ENCODE measurements at regions not wholly inside any gene's neighbourhood (a gene's known extent, or its start where the extent isn't known, plus 50 kb on each side); places are given as distances from the start of the nearest gene placed in this dataset.
"Not testable (repeated sequence)": the region's sequence is repeated elsewhere in the genome, so short reads cannot be mapped to it uniquely, and the experiment has no call there.

DNA sequence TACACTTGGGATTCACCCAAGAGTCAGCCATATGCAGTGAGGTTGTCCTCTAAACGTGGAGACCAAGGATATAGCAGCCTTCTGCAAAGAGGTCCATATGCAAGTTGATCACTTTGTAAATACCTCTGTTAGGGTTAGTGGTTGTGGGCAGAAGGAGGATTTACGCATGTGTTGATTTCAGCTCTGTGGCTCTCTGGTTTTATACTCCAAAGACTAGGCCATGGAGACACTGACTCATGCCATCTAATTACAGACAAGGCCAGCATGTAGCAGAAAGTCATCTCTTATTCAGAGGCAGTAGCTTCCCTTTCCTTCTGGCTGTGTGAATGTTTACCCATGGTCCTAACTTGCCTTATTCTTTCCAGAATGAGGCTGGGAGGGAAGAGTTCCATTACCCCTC is 140.9 kb upstream of the GOLGA6L4 start:
- H3K36me3 ChIP-seq (ENCODE audit: control insufficient read depth, insufficient read depth, low read length); H3K4me1 ChIP-seq (ENCODE audit: control insufficient read depth, insufficient read depth, low read length); H3K27me3 ChIP-seq (ENCODE audit: control insufficient read depth, insufficient read depth, low read length); H3K4me3 ChIP-seq (ENCODE audit: low read depth, low read length); H3K9ac ChIP-seq (ENCODE audit: low read depth, low read length); H3K9me3 ChIP-seq (ENCODE audit: control insufficient read depth, insufficient read depth, low read length): not testable (repeated sequence)

- not testable (repeated sequence) for H3K9me3 ChIP-seq (ENCODE audit: control insufficient read depth, insufficient read depth, low read length); H3K27me3 ChIP-seq (ENCODE audit: control insufficient read depth, insufficient read depth, low read length); H3K4me3 ChIP-seq (ENCODE audit: low read depth, low read length); H3K4me1 ChIP-seq (ENCODE audit: control insufficient read depth, insufficient read depth, low read length); H3K36me3 ChIP-seq (ENCODE audit: control insufficient read depth, insufficient read depth, low read length); H3K9ac ChIP-seq (ENCODE audit: low read depth, low read length)
Observed at GRCh38 chr15:84097053-84097452, 138.5 kb upstream of the GOLGA6L4 start.

DNA sequence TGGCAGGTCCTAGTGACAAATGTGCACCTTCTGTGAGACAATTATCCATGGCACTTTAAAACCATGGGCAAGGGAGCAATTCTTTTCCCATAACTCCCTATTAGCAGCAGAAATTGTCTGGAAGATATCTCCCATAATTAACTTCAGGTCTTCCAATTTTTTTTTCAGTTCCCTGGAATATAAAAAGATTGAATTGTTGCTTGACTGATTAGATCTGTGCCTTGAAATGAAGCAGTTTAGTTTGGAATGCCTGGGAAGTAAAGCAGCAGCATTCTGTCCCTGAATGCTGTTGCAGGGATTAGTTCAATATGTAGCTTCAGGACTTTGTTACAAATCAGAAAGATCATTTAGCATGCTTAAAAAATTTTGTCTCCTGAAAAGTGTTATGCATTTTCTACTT is 137.0 kb upstream of the GOLGA6L4 start:
- no peaks in the 10 kb centered on the region for H3K36me3 ChIP-seq (ENCODE audit: control insufficient read depth, insufficient read depth, low read length)
- H3K4me3 ChIP-seq (ENCODE audit: low read depth, low read length): no peak overlapping the region
- H3K4me1 ChIP-seq (ENCODE audit: control insufficient read depth, insufficient read depth, low read length): no peaks in the 10 kb centered on the region
- no peak overlapping the region for H3K9ac ChIP-seq (ENCODE audit: low read depth, low read length)
- no peaks in the 10 kb centered on the region for H3K27me3 ChIP-seq (ENCODE audit: control insufficient read depth, insufficient read depth, low read length)
- no peaks in the 10 kb centered on the region for H3K9me3 ChIP-seq (ENCODE audit: control insufficient read depth, insufficient read depth, low read length)

DNA sequence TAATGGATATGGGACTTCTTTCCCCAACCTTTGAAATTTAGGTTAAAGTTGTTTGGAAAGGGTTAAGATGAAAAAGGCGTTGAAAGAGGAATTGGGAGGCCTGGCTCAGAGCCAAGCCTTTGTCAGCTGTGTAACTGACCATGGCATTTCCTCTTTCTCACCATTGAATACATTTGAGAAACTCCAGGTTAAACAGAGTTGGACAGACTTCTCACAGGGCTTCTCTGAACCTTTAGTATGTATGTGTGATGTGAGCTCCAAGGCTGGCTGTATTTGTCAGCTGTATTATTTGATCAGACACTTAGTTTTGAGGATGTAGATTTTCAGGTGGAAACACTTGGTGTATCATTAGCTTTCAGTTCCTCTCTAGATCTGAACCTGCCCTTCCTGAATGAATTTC is 136.4 kb upstream of the GOLGA6L4 start:
- Histone ChIP-seq H3K9ac (ENCODE audit: low read depth, low read length) (no peak overlapping the region), H3K4me1 (ENCODE audit: control insufficient read depth, insufficient read depth, low read length) (no peaks in the 10 kb centered on the region), H3K9me3 (ENCODE audit: control insufficient read depth, insufficient read depth, low read length) (no peaks in the 10 kb centered on the region), H3K27me3 (ENCODE audit: control insufficient read depth, insufficient read depth, low read length) (no peaks in the 10 kb centered on the region), H3K4me3 (ENCODE audit: low read depth, low read length) (no peak overlapping the region), H3K36me3 (ENCODE audit: control insufficient read depth, insufficient read depth, low read length) (no peaks in the 10 kb centered on the region)

DNA sequence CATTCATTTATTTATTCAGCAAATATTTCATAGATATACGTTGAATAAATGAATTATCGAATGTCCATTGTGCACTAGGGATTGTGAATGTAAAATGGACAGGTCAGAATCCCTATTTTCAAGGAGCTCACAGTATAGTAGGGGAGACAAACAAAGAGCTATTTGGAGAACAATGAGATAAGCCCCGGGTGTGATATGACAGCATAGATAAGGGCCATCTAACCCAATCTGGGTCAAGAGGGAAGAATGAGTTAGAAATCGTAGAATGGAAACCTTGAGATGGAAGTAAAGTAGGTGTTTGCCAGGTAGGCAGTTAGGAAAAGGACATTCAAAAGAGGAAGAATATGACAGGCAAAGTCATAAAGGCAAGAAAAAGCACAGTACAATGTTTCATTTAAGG is 132.2 kb upstream of the GOLGA6L4 start:
- H3K27me3 ChIP-seq (ENCODE audit: control insufficient read depth, insufficient read depth, low read length): no peaks in the 10 kb centered on the region
- no peaks in the 10 kb centered on the region for H3K4me1 ChIP-seq (ENCODE audit: control insufficient read depth, insufficient read depth, low read length)
- no peaks in the 10 kb centered on the region for H3K9me3 ChIP-seq (ENCODE audit: control insufficient read depth, insufficient read depth, low read length)
- no peak overlapping the region for H3K4me3 ChIP-seq (ENCODE audit: low read depth, low read length)
- no peaks in the 10 kb centered on the region for H3K36me3 ChIP-seq (ENCODE audit: control insufficient read depth, insufficient read depth, low read length)
- no peak overlapping the region for H3K9ac ChIP-seq (ENCODE audit: low read depth, low read length)

- Histone ChIP-seq H3K27me3 (ENCODE audit: control insufficient read depth, insufficient read depth, low read length) (no peaks in the 10 kb centered on the region), H3K4me3 (ENCODE audit: low read depth, low read length) (no peak overlapping the region), H3K9me3 (ENCODE audit: control insufficient read depth, insufficient read depth, low read length) (no peaks in the 10 kb centered on the region), H3K36me3 (ENCODE audit: control insufficient read depth, insufficient read depth, low read length) (no peaks in the 10 kb centered on the region), H3K4me1 (ENCODE audit: control insufficient read depth, insufficient read depth, low read length) (no peaks in the 10 kb centered on the region), H3K9ac (ENCODE audit: low read depth, low read length) (no peak overlapping the region)
Observed at GRCh38 chr15:84104853-84105252, 130.7 kb upstream of the GOLGA6L4 start.

DNA sequence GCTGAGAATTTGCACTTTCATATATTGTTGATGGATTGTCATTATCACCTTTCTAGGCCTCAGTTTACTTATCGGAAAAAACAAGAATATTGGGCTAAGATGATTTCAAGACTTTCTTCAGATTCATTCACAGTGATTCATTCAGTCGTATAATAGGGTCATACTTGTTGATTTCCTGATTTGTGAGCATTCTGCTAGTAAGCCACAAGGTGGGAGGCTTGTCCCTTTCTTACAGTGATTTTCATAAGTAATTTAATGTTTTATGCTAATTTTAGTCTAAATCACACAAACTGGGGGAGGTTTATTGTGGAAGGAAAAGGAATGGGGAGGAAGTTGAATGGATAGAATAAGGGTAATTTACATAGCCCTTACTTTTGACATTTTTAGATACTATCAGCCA is 126.8 kb upstream of the GOLGA6L4 start:
- no peaks in the 10 kb centered on the region for H3K4me1 ChIP-seq (ENCODE audit: control insufficient read depth, insufficient read depth, low read length)
- no peak overlapping the region for H3K4me3 ChIP-seq (ENCODE audit: low read depth, low read length)
- H3K9ac ChIP-seq (ENCODE audit: low read depth, low read length): no peak overlapping the region
- no peaks in the 10 kb centered on the region for H3K36me3 ChIP-seq (ENCODE audit: control insufficient read depth, insufficient read depth, low read length)
- H3K27me3 ChIP-seq (ENCODE audit: control insufficient read depth, insufficient read depth, low read length): no peaks in the 10 kb centered on the region
- H3K9me3 ChIP-seq (ENCODE audit: control insufficient read depth, insufficient read depth, low read length): no peaks in the 10 kb centered on the region

- Histone ChIP-seq H3K4me1 (ENCODE audit: control insufficient read depth, insufficient read depth, low read length) (no peaks in the 10 kb centered on the region), H3K36me3 (ENCODE audit: control insufficient read depth, insufficient read depth, low read length) (no peaks in the 10 kb centered on the region), H3K4me3 (ENCODE audit: low read depth, low read length) (no peak overlapping the region), H3K9me3 (ENCODE audit: control insufficient read depth, insufficient read depth, low read length) (no peaks in the 10 kb centered on the region), H3K27me3 (ENCODE audit: control insufficient read depth, insufficient read depth, low read length) (no peaks in the 10 kb centered on the region), H3K9ac (ENCODE audit: low read depth, low read length) (no peak overlapping the region)
Observed at GRCh38 chr15:84111575-84111974, 124.0 kb upstream of the GOLGA6L4 start.

DNA sequence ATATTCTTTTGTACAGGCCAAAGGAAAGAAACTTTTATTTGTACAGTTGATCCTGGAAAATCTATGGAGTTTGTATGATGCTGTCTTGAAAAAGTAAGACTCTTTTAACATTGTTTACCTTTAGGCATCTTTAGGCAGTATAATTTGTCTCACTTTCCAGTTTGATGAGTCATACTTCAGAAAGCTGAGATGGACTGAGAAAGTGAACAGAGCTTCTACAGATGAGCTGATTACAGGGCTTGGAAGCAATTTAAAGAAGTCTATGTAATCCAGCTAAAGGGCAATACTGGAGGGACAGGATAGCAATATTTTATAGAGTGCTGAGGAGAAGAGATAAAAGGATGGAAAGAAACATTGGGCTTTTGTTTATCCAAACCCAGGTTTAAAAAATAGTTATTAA is 123.5 kb upstream of the GOLGA6L4 start:
- Histone ChIP-seq H3K36me3 (ENCODE audit: control insufficient read depth, insufficient read depth, low read length) (no peaks in the 10 kb centered on the region), H3K4me1 (ENCODE audit: control insufficient read depth, insufficient read depth, low read length) (no peaks in the 10 kb centered on the region), H3K27me3 (ENCODE audit: control insufficient read depth, insufficient read depth, low read length) (no peaks in the 10 kb centered on the region), H3K4me3 (ENCODE audit: low read depth, low read length) (no peak overlapping the region), H3K9ac (ENCODE audit: low read depth, low read length) (no peak overlapping the region), H3K9me3 (ENCODE audit: control insufficient read depth, insufficient read depth, low read length) (no peaks in the 10 kb centered on the region)

- H3K36me3 ChIP-seq (ENCODE audit: control insufficient read depth, insufficient read depth, low read length): no peaks in the 10 kb centered on the region
Observed at GRCh38 chr15:84113919-84114318, 121.7 kb upstream of the GOLGA6L4 start.

GRCh38 chr15:84114680-84115079 is 120.9 kb upstream of the GOLGA6L4 start:
- not testable (repeated sequence) for H3K4me3 ChIP-seq (ENCODE audit: low read depth, low read length); H3K36me3 ChIP-seq (ENCODE audit: control insufficient read depth, insufficient read depth, low read length); H3K9me3 ChIP-seq (ENCODE audit: control insufficient read depth, insufficient read depth, low read length); H3K9ac ChIP-seq (ENCODE audit: low read depth, low read length); H3K27me3 ChIP-seq (ENCODE audit: control insufficient read depth, insufficient read depth, low read length); H3K4me1 ChIP-seq (ENCODE audit: control insufficient read depth, insufficient read depth, low read length)

More at GRCh38 chr15:84113919-84114318, 121.7 kb upstream of the GOLGA6L4 start:
- H3K27me3 ChIP-seq (ENCODE audit: control insufficient read depth, insufficient read depth, low read length): no peaks in the 10 kb centered on the region
- H3K9me3 ChIP-seq (ENCODE audit: control insufficient read depth, insufficient read depth, low read length): no peaks in the 10 kb centered on the region
- H3K4me1 ChIP-seq (ENCODE audit: control insufficient read depth, insufficient read depth, low read length): no peaks in the 10 kb centered on the region
- no peak overlapping the region for H3K4me3 ChIP-seq (ENCODE audit: low read depth, low read length)
- no peak overlapping the region for H3K9ac ChIP-seq (ENCODE audit: low read depth, low read length)

- not testable (repeated sequence) for H3K9me3 ChIP-seq (ENCODE audit: control insufficient read depth, insufficient read depth, low read length); H3K27me3 ChIP-seq (ENCODE audit: control insufficient read depth, insufficient read depth, low read length); H3K4me3 ChIP-seq (ENCODE audit: low read depth, low read length); H3K36me3 ChIP-seq (ENCODE audit: control insufficient read depth, insufficient read depth, low read length); H3K9ac ChIP-seq (ENCODE audit: low read depth, low read length); H3K4me1 ChIP-seq (ENCODE audit: control insufficient read depth, insufficient read depth, low read length)
Observed at GRCh38 chr15:84119351-84119750, 116.2 kb upstream of the GOLGA6L4 start.

DNA sequence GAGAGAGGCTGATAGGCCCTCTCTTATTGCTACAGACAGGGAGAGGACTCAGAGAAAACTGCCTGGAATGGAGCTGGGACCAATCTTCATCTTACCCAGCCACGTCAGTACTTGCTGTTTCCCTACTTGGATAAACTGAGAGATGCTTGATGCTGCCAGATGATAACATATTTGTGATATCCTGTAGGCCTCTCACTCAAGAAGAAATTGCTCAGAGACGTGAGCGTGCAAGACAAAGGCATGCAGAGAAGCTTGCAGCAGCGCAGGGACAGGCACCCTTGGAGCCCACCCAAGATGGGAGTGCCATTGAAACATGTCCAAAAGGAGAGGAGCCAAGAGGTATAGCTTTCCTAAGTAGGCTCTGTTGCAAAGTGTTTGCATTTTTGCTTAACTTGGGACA is 114.7 kb upstream of the GOLGA6L4 start:
- not testable (repeated sequence) for H3K36me3 ChIP-seq (ENCODE audit: control insufficient read depth, insufficient read depth, low read length)

More for the DNA sequence above, 114.7 kb upstream of the GOLGA6L4 start:
- not testable (repeated sequence) for H3K4me3 ChIP-seq (ENCODE audit: low read depth, low read length); H3K27me3 ChIP-seq (ENCODE audit: control insufficient read depth, insufficient read depth, low read length); H3K4me1 ChIP-seq (ENCODE audit: control insufficient read depth, insufficient read depth, low read length); H3K9me3 ChIP-seq (ENCODE audit: control insufficient read depth, insufficient read depth, low read length); H3K9ac ChIP-seq (ENCODE audit: low read depth, low read length)
